A673 (cell line): ENCODE measurements at regions not wholly inside any gene's neighbourhood (a gene's known extent, or its start where the extent isn't known, plus 50 kb on each side); places are given as distances from the start of the nearest gene placed in this dataset.

Experiments used
- BruUV-seq: library from RNA; stranded (reverse); fragments of 400-500 nt; replicated peaks from 2 replicates; lab custom pipeline; 2021; lab: Mats Ljungman, UMichigan
- CTCF ChIA-PET: fragments of 300-600 bp; sonication (Branson Sonifier 250); formaldehyde crosslinking; loops from one replicate; lab custom pipeline; 2022; ENCODE audit warnings: antibody characterized with exemption; lab: Charles Lee
- POLR2A ChIA-PET: fragments of 300-600 bp; sonication (Branson Sonifier 250); formaldehyde crosslinking; loops from one replicate; lab custom pipeline; 2022; ENCODE audit warnings: antibody characterized with exemption; ENCODE audit not compliant: low non-redundant PET; lab: Charles Lee
- DNase-seq: peaks from one replicate; pipeline ENCODE4 v3.0.0-alpha.2; 2015; ENCODE audit warnings: low spot score
- H3K27ac ChIP-seq: fragments of 200-600 bp; sonication (generic); 2 replicates; pipeline ENCODE4 v1.5.1; 2016; ENCODE audit warnings: mixed run types, low read depth, mild to moderate bottlenecking, mixed read lengths, antibody characterized with exemption, low read length; ENCODE audit not compliant: poor library complexity, severe bottlenecking
- H3K27me3 ChIP-seq: fragments of 200-600 bp; sonication (generic); replicated peaks from 2 replicates; pipeline ENCODE4 v1.6.1; 2017; ENCODE audit warnings: mixed run types, low read depth, mild to moderate bottlenecking, mixed read lengths, antibody characterized with exemption, low read length; ENCODE audit not compliant: insufficient read depth, poor library complexity
- H3K36me3 ChIP-seq: fragments of 200-600 bp; sonication (generic); 2 replicates; pipeline ENCODE4 v1.6.1; 2016; ENCODE audit warnings: mixed run types, mild to moderate bottlenecking, mixed read lengths, antibody characterized with exemption, low read length; ENCODE audit not compliant: insufficient read depth, poor library complexity, severe bottlenecking
- H3K4me1 ChIP-seq: fragments of 200-600 bp; sonication (generic); 2 replicates; pipeline ENCODE4 v1.6.1; 2017; ENCODE audit warnings: mixed run types, mild to moderate bottlenecking, mixed read lengths, antibody characterized with exemption, low read length; ENCODE audit not compliant: insufficient read depth, poor library complexity, severe bottlenecking
- H3K4me3 ChIP-seq: fragments of 200-600 bp; sonication (generic); 2 replicates; pipeline ENCODE4 v1.5.1; 2016; ENCODE audit warnings: low read depth, mixed run types, mild to moderate bottlenecking, mixed read lengths, low read length; ENCODE audit not compliant: poor library complexity, severe bottlenecking
- H3K9me3 ChIP-seq: fragments of 200-600 bp; sonication (generic); 2 replicates; pipeline ENCODE4 v1.6.1; 2016; ENCODE audit warnings: mixed run types, low read depth, mild to moderate bottlenecking, mixed read lengths, antibody characterized with exemption, low read length; ENCODE audit not compliant: poor library complexity, severe bottlenecking
- EZH2 ChIP-seq: fragments of 200-600 bp; sonication (generic); IDR thresholded peaks from 2 replicates; pipeline ENCODE4 v1.6.1; 2017; ENCODE audit warnings: borderline replicate concordance, low read depth, mild to moderate bottlenecking, mixed read lengths, antibody characterized with exemption, low read length; ENCODE audit not compliant: poor library complexity, severe bottlenecking
- intact Hi-C: fragments of 100-400 bp; cut with micrococcal nuclease; formaldehyde crosslinking; loops from one replicate; pipeline ENCODE4 v1.10.0; 2022; ENCODE audit not compliant: unreplicated experiment
- TF ChIP-seq, protein P1 (sequence below): fragments of 300-800, 200-600 bp; sonication (generic); conservative IDR thresholded peaks from 2 replicates; pipeline ENCODE4 v1.5.1; 2017; ENCODE audit warnings: low read depth, mild to moderate bottlenecking, antibody characterized with exemption, low read length, moderate library complexity, mixed read lengths

DNA sequence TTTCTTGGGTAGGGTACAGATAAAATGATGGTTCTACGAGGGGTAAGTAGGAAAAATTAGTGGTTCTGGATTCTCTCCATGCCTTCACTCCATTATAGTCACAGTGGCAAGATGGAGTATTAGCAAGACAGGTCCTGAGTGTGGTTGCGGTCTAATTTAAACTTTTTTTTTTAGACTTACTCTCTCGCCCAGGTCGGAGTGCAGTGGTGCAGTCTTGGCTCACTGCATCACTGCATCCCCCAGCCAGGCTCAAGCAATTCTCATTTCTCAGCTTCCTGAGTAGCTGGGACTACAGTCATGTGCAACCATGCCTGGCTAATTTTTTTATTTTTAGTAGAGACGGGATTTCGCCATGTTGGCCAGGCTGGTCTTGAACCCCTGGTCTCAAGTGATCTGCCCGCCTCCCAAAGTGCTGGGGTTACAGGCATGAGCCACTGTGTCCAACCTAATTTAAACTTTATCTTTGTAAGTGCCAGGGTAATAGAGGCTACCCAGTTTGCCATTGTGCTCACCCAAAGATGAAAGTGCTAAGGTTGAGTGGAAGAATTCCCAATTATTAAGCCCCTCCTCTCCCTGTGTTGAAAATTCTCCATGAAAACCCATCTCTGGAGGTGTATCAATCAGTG, 135.6 kb downstream of the TM9SF2 start:
- TF ChIP-seq, protein P1, sequence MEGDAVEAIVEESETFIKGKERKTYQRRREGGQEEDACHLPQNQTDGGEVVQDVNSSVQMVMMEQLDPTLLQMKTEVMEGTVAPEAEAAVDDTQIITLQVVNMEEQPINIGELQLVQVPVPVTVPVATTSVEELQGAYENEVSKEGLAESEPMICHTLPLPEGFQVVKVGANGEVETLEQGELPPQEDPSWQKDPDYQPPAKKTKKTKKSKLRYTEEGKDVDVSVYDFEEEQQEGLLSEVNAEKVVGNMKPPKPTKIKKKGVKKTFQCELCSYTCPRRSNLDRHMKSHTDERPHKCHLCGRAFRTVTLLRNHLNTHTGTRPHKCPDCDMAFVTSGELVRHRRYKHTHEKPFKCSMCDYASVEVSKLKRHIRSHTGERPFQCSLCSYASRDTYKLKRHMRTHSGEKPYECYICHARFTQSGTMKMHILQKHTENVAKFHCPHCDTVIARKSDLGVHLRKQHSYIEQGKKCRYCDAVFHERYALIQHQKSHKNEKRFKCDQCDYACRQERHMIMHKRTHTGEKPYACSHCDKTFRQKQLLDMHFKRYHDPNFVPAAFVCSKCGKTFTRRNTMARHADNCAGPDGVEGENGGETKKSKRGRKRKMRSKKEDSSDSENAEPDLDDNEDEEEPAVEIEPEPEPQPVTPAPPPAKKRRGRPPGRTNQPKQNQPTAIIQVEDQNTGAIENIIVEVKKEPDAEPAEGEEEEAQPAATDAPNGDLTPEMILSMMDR = no peak
- no peak for TF ChIP-seq EZH2
- Histone ChIP-seq H3K27me3 (no peaks in the 10 kb centered on the region), H3K36me3 (no peaks in the 10 kb centered on the region), H3K9me3 (no peaks in the 10 kb centered on the region), H3K27ac (no peak overlapping the region), H3K4me3 (no peak overlapping the region), H3K4me1 (no peaks in the 10 kb centered on the region)
- intact Hi-C loops = no loop called here
- no TSS peak for BruUV-seq
- ChIA-PET CTCF (no interaction called here), POLR2A (no interaction called here)
- no peak for DNase-seq

DNA sequence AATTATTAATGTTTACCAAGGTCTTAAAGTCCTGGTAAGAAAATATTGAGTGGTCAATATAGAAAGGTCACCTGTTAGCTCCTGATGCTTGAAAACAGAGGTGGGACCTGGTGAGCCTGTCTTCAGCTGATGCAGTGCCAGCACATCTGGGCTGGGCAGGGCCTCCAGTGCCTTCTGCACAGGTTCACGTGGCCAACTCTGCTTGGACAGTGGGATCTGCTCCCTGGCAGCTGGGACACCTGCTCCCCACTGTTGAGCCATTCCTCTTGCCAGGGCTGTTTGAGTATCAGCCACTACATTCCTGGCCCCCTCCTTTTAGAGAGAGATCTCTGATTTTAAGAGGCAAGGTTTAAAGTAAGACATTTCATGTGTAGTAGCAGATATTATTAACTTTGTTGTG, 135.0 kb downstream of the TM9SF2 start:
- ChIA-PET POLR2A (no interaction called here), CTCF (no interaction called here)
- Histone ChIP-seq H3K9me3 (no peaks in the 10 kb centered on the region), H3K4me3 (no peak overlapping the region), H3K4me1 (no peaks in the 10 kb centered on the region), H3K36me3 (no peaks in the 10 kb centered on the region), H3K27ac (no peak overlapping the region), H3K27me3 (no peaks in the 10 kb centered on the region)
- TF ChIP-seq EZH2 = no peak
- TF ChIP-seq, protein P1 = no peak
- BruUV-seq = no TSS peak
- intact Hi-C loops = no loop called here
- no peak for DNase-seq

- CTCF ChIA-PET = no interaction called here
- Histone ChIP-seq H3K36me3 (no peaks in the 10 kb centered on the region), H3K27me3 (no peaks in the 10 kb centered on the region), H3K27ac (no peak overlapping the region), H3K9me3 (no peaks in the 10 kb centered on the region), H3K4me3 (no peak overlapping the region), H3K4me1 (no peaks in the 10 kb centered on the region)
- TF ChIP-seq EZH2 = no peak
- TF ChIP-seq, protein P1 = no peak
- no peak for DNase-seq
- POLR2A ChIA-PET = no interaction called here
- no TSS peak for BruUV-seq
- intact Hi-C loops = no loop called here
Measured at GRCh38 chr13:99634672-99635071, 133.4 kb downstream of the TM9SF2 start.
